HL-60 (cell line): ENCODE measurements at regions not wholly inside any gene's neighbourhood (a gene's known extent, or its start where the extent isn't known, plus 50 kb on each side); places are given as distances from the start of the nearest gene placed in this dataset.
"Not testable (repeated sequence)": the region's sequence is repeated elsewhere in the genome, so short reads cannot be mapped to it uniquely, and the experiment has no call there.

Experiments
- DNase-seq, 2 experiments: peaks; one replicate each; pipeline ENCODE4 v3.0.0-alpha.2; 2010 to 2020; ENCODE audit warnings: low read depth in 1 of 2, low spot score in 1 of 2
- H3K27ac ChIP-seq: fragments of 250-450 bp; sonication (Bioruptor Pico); replicated peaks from 2 replicates; pipeline ENCODE4 v1.5.1; 2020; ENCODE audit warnings: mild to moderate bottlenecking, moderate library complexity
- H3K27me3 ChIP-seq: fragments of 250-450 bp; sonication (Bioruptor Pico); 2 replicates; pipeline ENCODE4 v1.5.1; 2021; ENCODE audit warnings: mild to moderate bottlenecking, moderate library complexity; ENCODE audit not compliant: insufficient read depth, poor library complexity, severe bottlenecking
- H3K4me3 ChIP-seq: replicated peaks from 2 replicates; pipeline ENCODE4 v1.5.1; 2011; ENCODE audit warnings: mild to moderate bottlenecking, control low read depth, low read length; ENCODE audit not compliant: insufficient read depth
- CTCF ChIP-seq: IDR thresholded peaks from one replicate; pipeline ENCODE4 v1.5.1; 2011; ENCODE audit warnings: low read length, control low read depth, inconsistent platforms; ENCODE audit not compliant: insufficient read depth
- GABPA ChIP-seq: IDR thresholded peaks from 2 replicates; pipeline ENCODE4 v1.6.1; 2012; ENCODE audit warnings: low read depth
- POLR2AphosphoS5 ChIP-seq: IDR thresholded peaks from 2 replicates; pipeline ENCODE4 v1.6.1; 2012; ENCODE audit warnings: low read depth
- REST ChIP-seq: IDR thresholded peaks from 2 replicates; pipeline ENCODE4 v1.6.1; 2012; ENCODE audit warnings: low read depth; ENCODE audit not compliant: insufficient replicate concordance
- SPI1 ChIP-seq: IDR thresholded peaks from 2 replicates; pipeline ENCODE4 v1.6.1; 2012; ENCODE audit warnings: low read depth, mild to moderate bottlenecking, borderline replicate concordance

- DNase-seq, result no peak
- no peak for TF ChIP-seq REST
- no peak for TF ChIP-seq SPI1
- no peak for TF ChIP-seq POLR2AphosphoS5
- no peak for TF ChIP-seq CTCF
- H3K4me3 ChIP-seq, result no peak overlapping the region
- no peak overlapping the region for H3K27ac ChIP-seq
- H3K27me3 ChIP-seq, result no peaks in the 10 kb centered on the region
Observed at GRCh38 chr11:23212807-23213206, 352.5 kb upstream of the CCDC179 start.

- Histone ChIP-seq H3K27ac (no peak overlapping the region), H3K4me3 (no peak overlapping the region), H3K27me3 (no peaks in the 10 kb centered on the region)
- no peak for DNase-seq
- TF ChIP-seq POLR2AphosphoS5, result no peak
- TF ChIP-seq REST, result no peak
- TF ChIP-seq CTCF, result no peak
- no peak for TF ChIP-seq SPI1
- TF ChIP-seq GABPA, result no peak
Observed at GRCh38 chr11:23217072-23217471, 356.8 kb upstream of the CCDC179 start.

- not testable (repeated sequence) for H3K4me3 ChIP-seq, H3K27ac ChIP-seq, DNase-seq, H3K27me3 ChIP-seq
Observed at GRCh38 chr11:23220086-23220485, 359.8 kb upstream of the CCDC179 start.

- no peak overlapping the region for H3K4me3 ChIP-seq
- TF ChIP-seq SPI1 (no peak), CTCF (no peak), POLR2AphosphoS5 (no peak), REST (no peak), GABPA (no peak)
- no peaks in the 10 kb centered on the region for H3K27me3 ChIP-seq
- no peak for DNase-seq
- no peak overlapping the region for H3K27ac ChIP-seq
Observed at GRCh38 chr11:23221366-23221765, 361.1 kb upstream of the CCDC179 start.
